ENCODE measurements at regions not wholly inside any gene's neighbourhood (a gene's known extent, or its start where the extent isn't known, plus 50 kb on each side); places are given as distances from the start of the nearest gene placed in this dataset.
"Not testable (repeated sequence)": the region's sequence is repeated elsewhere in the genome, so short reads cannot be mapped to it uniquely, and the experiment has no call there.

DNA sequence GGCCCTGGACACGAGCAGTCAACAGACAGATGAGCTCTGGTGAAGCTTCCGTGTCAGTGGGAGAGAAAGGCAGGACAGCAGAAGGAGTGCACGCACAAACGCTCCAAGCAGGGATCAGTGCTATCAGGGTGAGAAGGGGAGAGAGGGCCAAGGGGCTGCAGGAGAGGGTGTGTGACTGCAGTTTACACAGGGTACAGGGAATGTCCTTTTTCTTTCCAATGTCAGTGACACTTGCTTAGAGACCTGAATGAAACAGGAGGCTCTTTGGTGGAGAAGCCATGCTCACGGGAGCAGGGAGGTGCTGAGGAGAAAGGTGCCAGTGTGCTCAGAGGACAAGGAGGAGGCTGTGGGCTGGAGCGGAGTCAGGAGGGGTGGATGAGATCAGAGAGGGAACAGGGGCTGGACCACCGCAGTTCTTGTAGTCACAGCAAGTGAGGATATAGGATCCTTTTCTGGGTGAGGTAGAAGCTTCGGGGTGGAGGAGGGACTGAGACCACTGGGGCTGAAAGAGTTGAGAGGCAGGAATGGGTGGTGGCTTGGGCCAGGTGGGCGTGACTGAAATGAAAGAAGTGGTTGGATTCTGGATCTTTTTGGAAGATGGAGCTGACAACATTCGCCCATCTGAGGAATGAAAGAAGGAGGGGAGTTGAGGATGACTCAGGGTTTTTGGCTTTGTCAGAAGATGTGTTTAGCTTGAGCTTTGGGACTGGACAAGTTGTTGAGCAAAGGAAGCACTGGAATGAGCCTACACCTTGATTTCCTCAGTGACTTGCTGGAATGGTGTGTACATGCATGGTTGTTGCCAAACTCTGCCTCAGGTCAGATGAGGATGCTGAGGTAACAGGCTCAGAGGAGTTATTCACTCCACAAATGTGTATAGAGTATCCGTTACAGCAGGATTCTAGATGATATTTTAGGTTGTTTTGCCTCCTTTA is 87.9 kb downstream of the ADAMTS15 start:
- H3K27ac ChIP-seq: no peak overlapping the region

DNA sequence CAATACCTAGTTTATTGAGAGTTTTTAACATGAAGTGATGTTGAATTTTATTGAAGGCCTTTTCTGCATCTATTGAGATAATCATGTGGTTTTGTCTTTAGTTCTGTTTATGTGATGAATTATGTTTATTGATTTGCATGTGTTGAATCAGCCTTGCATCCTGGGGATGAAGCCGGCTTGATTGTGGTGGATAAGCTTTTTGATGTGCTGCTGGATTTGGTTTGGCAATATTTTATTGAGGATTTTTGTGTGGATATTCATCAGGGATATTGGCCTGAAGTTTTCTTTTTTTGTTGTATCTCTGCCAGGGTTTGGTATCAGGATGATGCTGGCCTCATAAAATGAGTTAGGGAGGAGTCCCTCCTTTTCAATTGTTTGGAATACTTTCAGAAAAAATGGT is 91.2 kb downstream of the ADAMTS15 start:
- H3K27ac ChIP-seq; H3K9me3 ChIP-seq; H3K36me3 ChIP-seq (replicated peaks in 1 of 2; ENCODE audit: insufficient read depth in 1 of 2, low read depth in 2 of 2); ATAC-seq; H3K4me1 ChIP-seq; H3K27me3 ChIP-seq; intact Hi-C loops (cut with DNase I); H3K4me3 ChIP-seq; DNase-seq: not testable (repeated sequence)
- WGBS, 2 donors: 65 to 69% methylated on average over 1 of the region's 1 CpG

More for the DNA sequence above, 87.9 kb downstream of the ADAMTS15 start:
- no peak for DNase-seq
- TF ChIP-seq, protein P1, sequence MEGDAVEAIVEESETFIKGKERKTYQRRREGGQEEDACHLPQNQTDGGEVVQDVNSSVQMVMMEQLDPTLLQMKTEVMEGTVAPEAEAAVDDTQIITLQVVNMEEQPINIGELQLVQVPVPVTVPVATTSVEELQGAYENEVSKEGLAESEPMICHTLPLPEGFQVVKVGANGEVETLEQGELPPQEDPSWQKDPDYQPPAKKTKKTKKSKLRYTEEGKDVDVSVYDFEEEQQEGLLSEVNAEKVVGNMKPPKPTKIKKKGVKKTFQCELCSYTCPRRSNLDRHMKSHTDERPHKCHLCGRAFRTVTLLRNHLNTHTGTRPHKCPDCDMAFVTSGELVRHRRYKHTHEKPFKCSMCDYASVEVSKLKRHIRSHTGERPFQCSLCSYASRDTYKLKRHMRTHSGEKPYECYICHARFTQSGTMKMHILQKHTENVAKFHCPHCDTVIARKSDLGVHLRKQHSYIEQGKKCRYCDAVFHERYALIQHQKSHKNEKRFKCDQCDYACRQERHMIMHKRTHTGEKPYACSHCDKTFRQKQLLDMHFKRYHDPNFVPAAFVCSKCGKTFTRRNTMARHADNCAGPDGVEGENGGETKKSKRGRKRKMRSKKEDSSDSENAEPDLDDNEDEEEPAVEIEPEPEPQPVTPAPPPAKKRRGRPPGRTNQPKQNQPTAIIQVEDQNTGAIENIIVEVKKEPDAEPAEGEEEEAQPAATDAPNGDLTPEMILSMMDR (IDR thresholded peaks at IDR 0.05): no peak
- TF ChIP-seq POLR2A (IDR thresholded peaks at IDR 0.05): no peak
- H3K4me3 ChIP-seq: no peak overlapping the region
- no peaks in the 10 kb centered on the region for H3K4me1 ChIP-seq
- WGBS, 2 donors: 72 to 75% methylated on average over 11 of the region's 11 CpGs
- no peak for ATAC-seq
- H3K36me3 ChIP-seq (replicated peaks in 1 of 2; ENCODE audit: insufficient read depth in 1 of 2, low read depth in 2 of 2): no peaks in the 10 kb centered on the region
- intact Hi-C loops (cut with DNase I): no loop called here
- H3K27me3 ChIP-seq: no peaks in the 10 kb centered on the region
- no peaks in the 10 kb centered on the region for H3K9me3 ChIP-seq

DNA sequence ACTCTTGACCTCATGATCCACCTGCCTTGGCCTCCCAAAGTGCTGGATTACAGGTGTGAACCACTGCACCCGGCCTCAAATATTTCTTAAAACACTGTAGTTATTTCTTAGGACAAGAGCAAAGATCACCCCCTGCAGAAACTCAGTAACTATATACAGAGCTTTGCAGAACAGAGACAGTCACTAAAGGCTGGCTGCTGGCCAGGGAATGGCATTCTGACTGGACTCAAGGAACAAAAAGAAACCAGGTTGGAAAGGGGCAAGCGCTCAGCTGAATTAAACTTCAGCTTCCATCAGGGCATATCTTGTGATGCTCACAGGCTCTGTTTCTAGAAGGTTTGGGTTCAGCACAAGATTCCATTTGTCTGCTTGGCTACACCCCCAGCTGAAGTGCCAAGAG is 95.8 kb downstream of the ADAMTS15 start:
- DNase-seq: no peak

DNA sequence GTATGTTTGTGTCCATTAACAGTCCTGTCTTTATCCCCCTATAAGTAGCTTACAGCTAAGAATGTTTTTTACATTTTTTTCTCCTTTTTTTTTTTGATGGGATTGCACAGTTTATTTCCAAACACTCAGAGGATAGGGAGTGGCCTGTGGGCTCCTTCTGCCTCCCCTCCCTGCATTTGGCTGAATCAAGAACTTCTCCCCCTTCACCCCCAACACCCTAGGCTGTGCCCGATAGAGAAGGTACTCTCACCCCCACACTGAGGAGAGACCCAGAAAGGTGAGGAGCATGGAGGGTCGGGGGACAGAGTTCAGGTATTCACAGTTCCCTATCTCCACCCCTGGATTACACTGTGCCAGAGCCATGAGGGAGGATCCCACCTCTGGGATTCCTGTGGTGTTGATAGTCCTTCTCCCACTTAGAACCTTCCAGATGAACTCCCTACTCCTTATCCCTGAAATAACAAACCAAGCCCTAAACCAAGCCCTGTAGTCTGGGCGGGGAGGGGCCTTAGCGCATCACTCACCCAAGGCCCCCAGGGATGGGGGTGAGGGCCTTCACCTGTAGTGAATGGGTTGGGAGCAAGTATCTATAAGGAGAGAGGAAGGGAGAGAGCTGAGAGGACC is 97.1 kb downstream of the ADAMTS15 start:
- no peak overlapping the region for H3K27ac ChIP-seq
- ATAC-seq (no peak), DNase-seq (no peak)
- intact Hi-C loops (cut with DNase I): no loop called here
- H3K9me3 ChIP-seq: no peaks in the 10 kb centered on the region
- no peaks in the 10 kb centered on the region for H3K36me3 ChIP-seq (replicated peaks in 1 of 2; ENCODE audit: insufficient read depth in 1 of 2, low read depth in 2 of 2)
- no peaks in the 10 kb centered on the region for H3K4me1 ChIP-seq
- H3K4me3 ChIP-seq: no peak overlapping the region
- TF ChIP-seq POLR2A (IDR thresholded peaks at IDR 0.05): no peak
- TF ChIP-seq, protein P1 (IDR thresholded peaks at IDR 0.05): no peak
- H3K27me3 ChIP-seq: no peaks in the 10 kb centered on the region
- 68 to 81% methylated on average over 4 of the region's 4 CpGs for WGBS, 2 donors

More for the DNA sequence above, 95.8 kb downstream of the ADAMTS15 start:
- intact Hi-C loops (cut with DNase I): no loop called here
- Histone ChIP-seq H3K4me1 (no peaks in the 10 kb centered on the region), H3K27ac (no peak overlapping the region), H3K36me3 (replicated peaks in 1 of 2; ENCODE audit: insufficient read depth in 1 of 2, low read depth in 2 of 2) (no peaks in the 10 kb centered on the region), H3K4me3 (no peak overlapping the region), H3K27me3 (no peaks in the 10 kb centered on the region), H3K9me3 (no peaks in the 10 kb centered on the region)
- WGBS, 2 donors: 65 to 79% methylated on average over 2 of the region's 2 CpGs
- ATAC-seq: no peak
- TF ChIP-seq POLR2A (IDR thresholded peaks at IDR 0.05): no peak
- TF ChIP-seq, protein P1 (IDR thresholded peaks at IDR 0.05): no peak

DNA sequence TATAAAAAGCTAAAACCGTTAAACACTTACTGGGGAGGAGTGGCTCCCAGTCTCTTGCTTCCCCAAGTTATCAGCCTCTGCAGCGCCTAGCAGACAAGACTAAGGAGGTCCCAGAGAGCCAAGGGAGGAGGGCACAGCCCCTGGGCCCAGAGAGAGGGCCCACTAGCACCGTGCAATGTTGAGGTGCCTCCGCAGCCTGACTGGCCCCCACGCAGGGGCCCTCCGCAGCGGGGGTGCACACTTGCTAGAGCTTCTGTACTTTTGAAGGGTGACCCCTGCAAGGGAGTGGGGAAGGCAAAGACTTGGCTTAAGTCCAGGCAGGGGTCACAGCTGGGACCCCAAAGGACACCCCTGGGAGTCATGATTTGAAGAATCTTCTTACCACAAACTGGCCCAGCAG is 98.0 kb downstream of the ADAMTS15 start:
- no peak for TF ChIP-seq POLR2A (IDR thresholded peaks at IDR 0.05)
- TF ChIP-seq, protein P1 (IDR thresholded peaks at IDR 0.05): no peak
- ATAC-seq: no peak
- Histone ChIP-seq H3K27me3 (no peaks in the 10 kb centered on the region), H3K9me3 (no peaks in the 10 kb centered on the region), H3K36me3 (replicated peaks in 1 of 2; ENCODE audit: insufficient read depth in 1 of 2, low read depth in 2 of 2) (no peaks in the 10 kb centered on the region), H3K27ac (no peak overlapping the region), H3K4me1 (no peaks in the 10 kb centered on the region), H3K4me3 (no peak overlapping the region)
- intact Hi-C loops (cut with DNase I): no loop called here
- 70 to 83% methylated on average over 2 to 7 of the region's 7 CpGs for WGBS, 2 donors
- DNase-seq: no peak
